Thoracic aorta (tissue), 2 donors: ENCODE measurements at regions not wholly inside any gene's neighbourhood (a gene's known extent, or its start where the extent isn't known, plus 50 kb on each side); places are given as distances from the start of the nearest gene placed in this dataset.
A peak's percentile ranks its signal among the peaks of the same experiment; 100 is the strongest.

Experiments used
- ATAC-seq: fragments of 150-250 bp; one replicate; pipeline ENCODE4 v1.8.0; 2017; ENCODE audit warnings: low read depth; ENCODE audit not compliant: insufficient number of reproducible peaks, low FRiP score
- DNase-seq: peaks from one replicate; pipeline ENCODE4 v3.0.0-alpha.2; 2020; ENCODE audit warnings: low spot score
- H3K27ac ChIP-seq, 2 donors: fragments of 200-600 bp; sonication (generic); 1 replicate in 1 of 2; 2 replicates in 1 of 2; pipeline ENCODE4 v1.5.1; 2016; ENCODE audit warnings: mild to moderate bottlenecking in 2 of 2, moderate library complexity in 2 of 2
- H3K27me3 ChIP-seq: fragments of 200-600 bp; sonication (generic); replicated peaks from 2 replicates; pipeline ENCODE4 v1.6.0; 2016; ENCODE audit warnings: mild to moderate bottlenecking; ENCODE audit not compliant: insufficient read depth
- H3K36me3 ChIP-seq: fragments of 200-600 bp; sonication (generic); one replicate; pipeline ENCODE4 v1.5.1; 2016
- H3K4me1 ChIP-seq, 2 donors: fragments of 200-600 bp; sonication (generic); 1 replicate in 1 of 2; 2 replicates in 1 of 2; pipeline versions ENCODE4 v1.5.1 to v1.6.0; 2016; ENCODE audit warnings: low read depth in 2 of 2, mild to moderate bottlenecking in 1 of 2; ENCODE audit not compliant: control insufficient read depth in 1 of 2
- H3K4me3 ChIP-seq: fragments of 200-600 bp; sonication (generic); 2 replicates; pipeline ENCODE4 v1.5.1; 2016; ENCODE audit warnings: mild to moderate bottlenecking
- H3K9me3 ChIP-seq: fragments of 200-600 bp; sonication (generic); 2 replicates; pipeline ENCODE4 v1.5.1; 2016
- TF ChIP-seq, protein P1 (sequence below): fragments of 200-600 bp; sonication (generic); IDR thresholded peaks from one replicate; pipeline ENCODE4 v1.5.1; 2019; ENCODE audit warnings: antibody characterized with exemption

DNA sequence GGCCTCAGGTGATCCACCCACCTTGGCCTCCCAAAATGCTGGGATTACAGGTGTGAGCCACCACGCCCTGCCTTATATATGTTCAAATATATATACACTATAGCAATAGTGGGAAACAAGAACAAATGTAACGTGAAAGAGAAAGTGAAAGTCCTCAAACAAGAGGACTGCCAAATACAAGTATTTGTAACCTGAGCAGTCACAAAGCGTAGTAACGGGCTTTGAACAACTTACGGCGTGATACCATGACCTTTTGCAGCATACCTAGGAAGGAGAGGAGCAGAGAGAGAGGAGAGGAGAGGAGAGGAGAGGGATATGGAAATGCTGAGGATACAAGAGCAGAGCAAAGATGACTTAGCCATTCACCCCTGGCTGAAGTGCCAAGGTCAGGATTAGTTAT is 113.8 kb upstream of the RGPD4 start:
- H3K36me3 ChIP-seq = no peaks in the 10 kb centered on the region
- H3K4me3 ChIP-seq = peak overlapping the region; percentile 16
- TF ChIP-seq, protein P1, sequence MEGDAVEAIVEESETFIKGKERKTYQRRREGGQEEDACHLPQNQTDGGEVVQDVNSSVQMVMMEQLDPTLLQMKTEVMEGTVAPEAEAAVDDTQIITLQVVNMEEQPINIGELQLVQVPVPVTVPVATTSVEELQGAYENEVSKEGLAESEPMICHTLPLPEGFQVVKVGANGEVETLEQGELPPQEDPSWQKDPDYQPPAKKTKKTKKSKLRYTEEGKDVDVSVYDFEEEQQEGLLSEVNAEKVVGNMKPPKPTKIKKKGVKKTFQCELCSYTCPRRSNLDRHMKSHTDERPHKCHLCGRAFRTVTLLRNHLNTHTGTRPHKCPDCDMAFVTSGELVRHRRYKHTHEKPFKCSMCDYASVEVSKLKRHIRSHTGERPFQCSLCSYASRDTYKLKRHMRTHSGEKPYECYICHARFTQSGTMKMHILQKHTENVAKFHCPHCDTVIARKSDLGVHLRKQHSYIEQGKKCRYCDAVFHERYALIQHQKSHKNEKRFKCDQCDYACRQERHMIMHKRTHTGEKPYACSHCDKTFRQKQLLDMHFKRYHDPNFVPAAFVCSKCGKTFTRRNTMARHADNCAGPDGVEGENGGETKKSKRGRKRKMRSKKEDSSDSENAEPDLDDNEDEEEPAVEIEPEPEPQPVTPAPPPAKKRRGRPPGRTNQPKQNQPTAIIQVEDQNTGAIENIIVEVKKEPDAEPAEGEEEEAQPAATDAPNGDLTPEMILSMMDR = no peak
- ATAC-seq (no peak), DNase-seq (no peak)
- no peak overlapping the region for H3K27ac ChIP-seq
- no peaks in the 10 kb centered on the region for H3K27me3 ChIP-seq
- no peaks in the 10 kb centered on the region for H3K9me3 ChIP-seq
- no peaks in the 10 kb centered on the region for H3K4me1 ChIP-seq

DNA sequence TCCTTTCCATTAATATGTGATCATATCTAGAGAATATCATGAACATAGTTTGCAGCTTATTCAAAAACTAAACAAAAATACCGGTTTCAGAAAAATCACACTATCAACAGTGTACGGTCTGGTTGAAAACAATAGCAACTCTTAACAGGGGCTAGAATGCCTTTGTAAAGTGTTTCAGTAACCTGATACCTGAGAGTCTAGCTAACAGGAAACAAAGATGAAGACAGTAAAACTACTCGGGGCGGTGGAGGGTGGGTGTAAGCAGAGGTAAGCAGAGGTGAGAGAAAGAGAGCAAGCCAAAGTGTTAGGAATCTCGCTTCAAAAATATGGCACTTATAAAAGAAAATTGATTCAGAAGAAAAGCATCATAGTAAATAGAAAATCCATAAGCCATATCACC is 109.0 kb upstream of the RGPD4 start:
- Histone ChIP-seq H3K27me3 (no peaks in the 10 kb centered on the region), H3K27ac (no peak overlapping the region), H3K9me3 (no peaks in the 10 kb centered on the region), H3K4me1 (no peaks in the 10 kb centered on the region), H3K4me3 (no peak overlapping the region), H3K36me3 (no peaks in the 10 kb centered on the region)
- TF ChIP-seq, protein P1 = no peak
- no peak for ATAC-seq
- DNase-seq = no peak

DNA sequence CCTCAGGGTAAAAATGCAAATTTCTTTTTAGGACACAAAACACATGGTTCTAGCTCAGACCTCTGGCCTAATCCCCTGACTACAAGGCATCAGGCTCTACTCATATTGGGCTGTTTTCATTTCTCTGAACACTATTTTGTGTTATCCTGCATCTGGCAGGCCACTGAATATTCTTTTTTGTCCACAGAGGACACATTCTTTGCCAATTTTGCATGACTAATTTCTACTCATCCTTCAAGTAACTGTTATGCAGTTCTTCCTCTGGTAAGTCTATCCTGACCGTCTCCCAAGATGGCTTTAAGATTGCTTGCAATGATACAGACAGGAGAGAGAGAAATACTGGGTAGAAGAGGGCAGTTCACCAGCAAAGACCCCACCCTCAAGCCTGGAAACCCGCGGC is 107.6 kb upstream of the RGPD4 start:
- no peak for DNase-seq
- Histone ChIP-seq H3K36me3 (no peaks in the 10 kb centered on the region), H3K4me3 (no peak overlapping the region), H3K9me3 (no peaks in the 10 kb centered on the region), H3K27me3 (no peaks in the 10 kb centered on the region), H3K27ac (no peak overlapping the region), H3K4me1 (no peaks in the 10 kb centered on the region)
- TF ChIP-seq, protein P1 = no peak
- no peak for ATAC-seq

DNA sequence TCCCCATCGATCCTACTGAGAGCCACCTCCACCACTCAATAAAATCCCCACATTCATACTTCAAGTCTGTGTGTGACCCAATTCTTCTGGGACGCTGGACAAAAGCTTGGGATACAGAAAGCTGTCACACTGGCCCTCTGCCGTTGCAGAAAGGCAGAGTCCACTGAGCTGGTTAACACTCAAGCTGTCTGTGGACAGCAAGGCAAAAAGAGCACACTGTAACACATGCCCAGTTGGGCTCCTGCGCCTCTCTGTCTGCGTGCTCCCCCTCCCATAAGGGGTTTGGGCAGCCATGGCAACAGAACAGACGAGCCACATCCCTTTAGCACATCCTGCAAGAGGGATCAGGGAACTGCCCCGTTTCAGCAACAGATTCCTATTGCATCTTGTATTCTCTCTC is 106.9 kb upstream of the RGPD4 start:
- Histone ChIP-seq H3K36me3 (no peaks in the 10 kb centered on the region), H3K27me3 (no peaks in the 10 kb centered on the region), H3K4me1 (no peaks in the 10 kb centered on the region), H3K27ac (no peak overlapping the region), H3K4me3 (no peak overlapping the region), H3K9me3 (no peaks in the 10 kb centered on the region)
- no peak for DNase-seq
- TF ChIP-seq, protein P1 = no peak
- no peak for ATAC-seq

DNA sequence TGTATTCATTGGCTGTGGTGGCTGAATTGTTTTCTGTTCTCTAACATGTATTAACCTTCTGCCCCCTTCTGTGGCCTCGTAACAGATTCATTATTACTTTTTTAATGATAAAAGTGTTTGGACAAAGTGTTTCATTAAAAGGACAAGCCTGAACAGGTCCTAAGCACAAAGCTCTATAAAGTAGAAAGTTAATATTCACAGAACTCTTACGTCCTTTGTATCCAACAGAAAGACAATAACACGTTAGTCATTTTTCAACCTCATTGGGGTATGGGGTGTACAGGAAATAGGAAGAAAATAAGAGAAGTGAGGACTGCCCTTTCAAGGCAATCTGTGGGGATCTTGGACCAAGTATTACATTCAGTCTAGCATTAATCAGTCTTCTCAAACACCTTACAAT is 105.5 kb upstream of the RGPD4 start:
- no peaks in the 10 kb centered on the region for H3K27me3 ChIP-seq
- H3K9me3 ChIP-seq = no peaks in the 10 kb centered on the region
- H3K4me1 ChIP-seq = no peaks in the 10 kb centered on the region
- H3K36me3 ChIP-seq = no peaks in the 10 kb centered on the region
- no peak for ATAC-seq
- no peak overlapping the region for H3K4me3 ChIP-seq
- TF ChIP-seq, protein P1 = no peak
- no peak for DNase-seq
- H3K27ac ChIP-seq = no peak overlapping the region
